ENCODE measurements at regions not wholly inside any gene's neighbourhood (a gene's known extent, or its start where the extent isn't known, plus 50 kb on each side); places are given as distances from the start of the nearest gene placed in this dataset.

GRCh38 chrX:133473451-133473850 lies 58.2 kb upstream of the GPC4 start:
- no peaks in the 10 kb centered on the region for H3K27me3 ChIP-seq (ENCODE audit: control insufficient read depth, insufficient read depth, low read length)
- POLR2A ChIA-PET (ENCODE audit: unreplicated experiment): no interaction called here

More at GRCh38 chrX:133473451-133473850, 58.2 kb upstream of the GPC4 start:
- Histone ChIP-seq H3K9me3 (ENCODE audit: control insufficient read depth, insufficient read depth, low read length) (no peaks in the 10 kb centered on the region), H3K4me3 (ENCODE audit: insufficient read depth, low read depth, low read length) (no peak overlapping the region), H3K23ac (ENCODE audit: low read depth, low read length) (no peak overlapping the region), H2BK15ac (ENCODE audit: low read depth, low read length) (no peak overlapping the region), H2AK5ac (ENCODE audit: low read depth, low read length) (no peak overlapping the region), H3K36me3 (ENCODE audit: control insufficient read depth, insufficient read depth, low read length) (no peaks in the 10 kb centered on the region), H2AK9ac (replicated peaks; ENCODE audit: low read depth, low read length, poor library complexity) (no peak overlapping the region), H3K4me2 (ENCODE audit: low read depth, low read length) (no peak overlapping the region), H3K18ac (ENCODE audit: low read depth, low read length) (no peak overlapping the region), H3K56ac (ENCODE audit: extremely low read depth, insufficient read depth, low read length) (no peak overlapping the region), H2AFZ (replicated peaks; ENCODE audit: low read length, poor library complexity) (no peak overlapping the region), H3K9me1 (ENCODE audit: insufficient read depth, low read length) (no peaks in the 10 kb centered on the region), H4K20me1 (ENCODE audit: insufficient read depth, low read length) (no peaks in the 10 kb centered on the region), H2BK20ac (ENCODE audit: low read depth, low read length) (no peak overlapping the region), H3K79me1 (ENCODE audit: low read depth in 1 of 2, low read length in 2 of 2) (no peaks in the 10 kb centered on the region), H3K14ac (replicated peaks; ENCODE audit: low read depth, low read length) (no peak overlapping the region), H3K4ac (ENCODE audit: low read depth, low read length) (no peak overlapping the region), H2BK5ac (ENCODE audit: low read depth, low read length, poor library complexity, severe bottlenecking) (no peak overlapping the region), H3K27ac (ENCODE audit: insufficient read depth, low read length) (no peak overlapping the region), H4K5ac (ENCODE audit: low read depth, low read length) (no peak overlapping the region), H2BK120ac (ENCODE audit: low read depth, low read length) (no peak overlapping the region), H4K91ac (ENCODE audit: insufficient read depth, low read depth, low read length) (no peak overlapping the region), H4K8ac (ENCODE audit: low read depth in 2 of 2, low read length in 2 of 2) (no peak overlapping the region), H3K9ac (ENCODE audit: low read depth, low read length) (no peak overlapping the region), H3K4me1 (ENCODE audit: control insufficient read depth, insufficient read depth, low read length) (no peaks in the 10 kb centered on the region)
- ATAC-seq (ENCODE audit: low read depth) (no peak), DNase-seq (no peak)
- in situ Hi-C loops (cut with MboI; ENCODE audit: low sequenced_read_pairs) (no loop called here), intact Hi-C loops (cut with micrococcal nuclease) (no loop called here), dilution Hi-C loops (cut with HindIII; ENCODE audit: low sequenced_read_pairs, unreplicated experiment) (no loop called here)
- TF ChIP-seq MAFK (IDR thresholded peaks at IDR 0.05; ENCODE audit: low read depth, low read length): no peak
- TF ChIP-seq MXI1 (IDR thresholded peaks at IDR 0.05; ENCODE audit: borderline replicate concordance, low read depth, low read length): no peak
- no peak for TF ChIP-seq RFX5 (IDR thresholded peaks at IDR 0.05; ENCODE audit: low read depth, low read length)
- no peak for TF ChIP-seq FOS (IDR thresholded peaks at IDR 0.05; ENCODE audit: low read depth, low read length)
- no peak for TF ChIP-seq RAD21 (IDR thresholded peaks at IDR 0.05; ENCODE audit: low read length)
- TF ChIP-seq POLR2A (IDR thresholded peaks at IDR 0.05; ENCODE audit: low read depth, low read length): no peak
- no peak for TF ChIP-seq BHLHE40 (IDR thresholded peaks at IDR 0.05; ENCODE audit: low read depth, low read length)
- TF ChIP-seq USF2 (IDR thresholded peaks at IDR 0.05; ENCODE audit: low read depth, low read length): no peak
- TF ChIP-seq CEBPB (IDR thresholded peaks at IDR 0.05; ENCODE audit: low read depth, low read length): no peak
- no peak for TF ChIP-seq RCOR1 (IDR thresholded peaks at IDR 0.05; ENCODE audit: insufficient replicate concordance, low read length)
- TF ChIP-seq NFE2L2 (IDR thresholded peaks at IDR 0.05; ENCODE audit: low read depth, low read length): no peak
- TF ChIP-seq CHD1 (IDR thresholded peaks at IDR 0.05; ENCODE audit: low read depth, low read length): no peak
- no peak for TF ChIP-seq SMC3 (IDR thresholded peaks at IDR 0.05; ENCODE audit: low read depth, low read length)
- TF ChIP-seq ELK1 (IDR thresholded peaks at IDR 0.05; ENCODE audit: borderline replicate concordance, low read depth, low read length): no peak
- TF ChIP-seq CTCF (conservative IDR thresholded peaks at IDR 0.05; ENCODE audit: low read depth, low read length): no peak
- CTCF ChIA-PET: interaction anchor here (0.8 kb wide), 1 partner anchor 52 kb away, joined by 3 read pairs; no protein-coding TSS in a partner anchor
- no TSS peak for BruUV-seq (replicated peaks)

Data from IMR-90 (cell line).